Lung microvascular endothelial cell (primary cell): ENCODE measurements at regions not wholly inside any gene's neighbourhood (a gene's known extent, or its start where the extent isn't known, plus 50 kb on each side); places are given as distances from the start of the nearest gene placed in this dataset.

Experiments used
- DNase-seq, 2 donors: peaks; one replicate each; pipeline versions ENCODE4 v3.0.0 to v3.0.0-alpha.2; 2010; ENCODE audit warnings: low read depth in 2 of 2

DNA sequence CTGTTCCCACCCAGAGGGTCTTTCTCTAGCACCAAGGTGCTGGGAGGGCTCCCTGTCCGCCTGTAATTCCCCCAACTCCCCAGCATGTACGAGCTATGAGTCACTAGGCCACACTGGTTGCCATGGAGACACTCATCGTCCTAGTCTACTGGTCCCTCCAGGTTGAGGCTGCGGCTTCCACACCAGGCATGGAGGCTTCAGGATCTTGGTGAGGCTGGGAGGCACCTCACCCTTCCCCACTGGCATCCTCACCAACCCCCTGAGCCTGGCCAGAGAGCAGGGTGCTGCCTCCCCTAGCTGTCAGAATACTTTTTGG is 75.6 kb upstream of the KAZN start:
- no peak for DNase-seq

DNA sequence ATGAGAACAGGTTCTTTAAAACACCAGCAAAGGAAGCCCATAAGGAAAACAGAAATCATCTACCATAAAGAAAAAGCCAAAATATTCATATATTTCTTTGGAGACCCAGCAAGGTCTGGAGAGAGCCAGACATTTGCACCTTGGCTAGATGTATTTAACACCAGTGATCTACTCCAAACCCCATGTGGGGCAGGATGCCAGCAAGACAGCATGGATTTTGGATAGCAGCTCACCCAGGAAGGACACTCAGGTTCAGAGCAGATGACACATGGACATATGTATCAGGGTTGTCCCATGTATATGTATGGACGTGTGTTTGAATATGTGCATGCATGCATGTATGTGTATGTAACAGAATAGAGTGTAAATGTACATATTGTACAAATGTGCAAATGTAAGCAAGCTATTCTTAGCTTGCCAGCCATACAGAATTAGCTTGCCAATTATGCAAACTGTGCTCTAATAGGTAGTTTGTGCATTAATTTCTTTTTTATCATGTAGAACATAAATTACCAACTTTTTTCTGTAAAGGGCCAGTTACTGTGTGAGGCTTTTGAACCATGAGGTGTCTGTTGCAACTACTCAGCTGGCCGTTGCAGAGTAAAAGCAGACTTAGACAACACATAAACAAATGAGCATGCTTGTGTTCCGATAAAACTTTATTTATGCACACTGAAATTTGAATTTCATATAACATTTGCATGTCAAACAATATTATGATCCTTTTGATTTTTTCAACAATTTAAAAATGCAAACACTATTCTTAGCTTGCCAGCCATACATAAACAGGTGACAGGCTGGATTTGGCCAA is 73.5 kb upstream of the KAZN start:
- DNase-seq = no peak

DNA sequence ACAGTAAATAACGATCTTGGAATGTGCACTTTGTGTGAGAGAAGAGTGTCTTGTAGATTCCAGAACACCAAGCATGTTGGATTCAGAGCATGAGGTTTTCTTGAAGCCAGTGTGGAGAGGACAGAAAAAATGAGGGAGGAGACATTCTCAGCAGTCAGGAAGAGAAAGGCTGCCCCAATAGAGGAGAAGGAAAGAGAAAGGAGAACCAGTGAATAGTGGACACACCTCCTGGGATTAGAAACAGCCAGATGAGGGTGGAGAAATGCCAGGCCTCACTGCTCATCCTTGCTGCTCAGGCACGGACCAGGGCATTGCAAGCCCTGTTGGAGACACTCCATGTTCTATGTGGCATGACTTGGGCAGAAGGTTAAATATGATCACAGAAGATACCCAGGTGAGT is 69.0 kb upstream of the KAZN start:
- DNase-seq = no peak

DNA sequence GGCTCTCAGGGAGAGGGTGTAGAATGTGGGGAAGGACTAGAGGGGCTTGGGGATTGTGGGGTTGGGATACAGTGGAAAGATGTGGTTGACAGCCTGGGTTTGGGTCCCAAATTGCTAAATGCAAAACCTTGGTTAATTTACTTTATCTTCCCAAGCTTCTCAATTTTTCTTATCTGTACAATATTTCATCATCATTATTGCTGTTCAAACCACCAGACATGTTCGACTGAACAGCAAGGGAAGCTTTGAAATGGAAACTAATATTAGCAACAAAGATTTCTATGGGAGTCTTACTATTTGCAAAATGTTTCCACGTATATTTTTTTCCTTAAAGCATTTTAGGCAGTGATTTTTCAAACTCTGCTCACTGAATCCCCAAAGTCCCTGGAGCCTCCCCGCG is 67.0 kb upstream of the KAZN start:
- no peak for DNase-seq

DNA sequence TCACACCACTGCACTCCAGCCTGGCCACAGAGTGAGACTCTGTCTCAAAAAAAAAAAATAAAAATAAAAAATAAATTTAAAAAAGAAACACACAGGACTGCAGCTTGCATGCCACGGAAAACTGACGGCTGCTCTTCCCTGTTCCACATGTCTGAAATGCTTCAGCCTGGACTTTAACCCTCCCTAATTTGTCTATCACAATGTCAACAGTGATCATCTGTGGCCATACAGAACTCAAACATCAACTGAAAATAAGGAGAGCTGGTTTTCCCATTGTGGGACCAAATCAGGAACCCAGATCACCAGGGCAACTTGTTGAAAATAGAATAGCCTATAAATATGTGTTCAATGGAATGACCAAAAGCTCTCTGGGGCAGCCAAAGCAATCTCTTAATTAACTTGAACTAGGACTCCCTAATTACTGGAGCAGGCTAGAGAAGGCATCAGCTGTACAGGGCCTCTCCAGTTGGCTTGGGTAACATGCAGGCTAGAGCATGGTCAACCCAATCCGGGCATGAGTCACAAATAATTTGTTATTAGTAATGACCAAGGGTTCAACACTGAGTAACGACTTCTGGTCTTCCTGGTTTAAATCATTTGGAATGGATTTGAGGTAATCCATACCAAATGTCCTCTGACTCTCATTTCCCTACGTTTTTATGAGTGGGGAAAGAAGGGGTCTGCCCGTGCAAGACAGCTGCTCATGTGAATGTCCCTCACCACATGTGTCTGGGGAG is 62.7 kb upstream of the KAZN start:
- DNase-seq = no peak

DNA sequence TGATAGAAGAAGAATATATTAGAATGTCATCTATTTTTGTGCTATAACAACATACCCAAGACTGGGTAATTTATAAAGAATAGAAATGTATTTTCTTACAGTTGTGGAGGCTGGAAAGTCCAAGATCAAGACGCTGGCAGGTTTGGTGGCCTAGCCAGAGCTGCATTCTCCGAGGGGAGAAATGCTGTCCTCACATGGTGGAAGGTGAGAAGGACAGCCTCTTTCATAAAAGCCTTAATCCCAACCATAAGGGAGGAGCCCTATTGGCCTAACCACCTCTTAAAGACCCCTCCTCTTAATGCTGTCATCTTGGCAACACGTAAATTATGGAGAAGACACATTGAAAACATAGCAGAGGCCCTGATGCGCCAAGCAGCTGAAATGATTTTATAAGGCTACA is 60.1 kb upstream of the KAZN start:
- DNase-seq = no peak

DNA sequence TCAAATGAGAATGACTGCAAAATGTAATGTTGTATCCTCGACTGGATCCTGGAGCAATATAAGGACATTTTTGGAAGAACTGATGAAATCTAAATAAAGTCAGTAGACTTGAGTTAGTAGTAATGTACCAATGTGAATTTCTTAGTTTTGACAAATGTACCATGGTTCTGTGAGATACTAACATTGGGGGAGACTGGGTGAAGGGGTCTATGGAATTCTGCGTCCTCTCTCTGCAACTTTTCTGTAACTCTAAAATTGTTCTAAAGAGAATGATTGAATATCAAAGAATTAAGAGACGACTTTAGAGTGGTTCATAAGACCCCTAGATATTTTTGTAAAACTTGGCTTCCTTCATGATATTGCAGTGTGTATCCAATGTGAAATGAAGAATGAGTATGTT is 59.2 kb upstream of the KAZN start:
- no peak for DNase-seq

DNA sequence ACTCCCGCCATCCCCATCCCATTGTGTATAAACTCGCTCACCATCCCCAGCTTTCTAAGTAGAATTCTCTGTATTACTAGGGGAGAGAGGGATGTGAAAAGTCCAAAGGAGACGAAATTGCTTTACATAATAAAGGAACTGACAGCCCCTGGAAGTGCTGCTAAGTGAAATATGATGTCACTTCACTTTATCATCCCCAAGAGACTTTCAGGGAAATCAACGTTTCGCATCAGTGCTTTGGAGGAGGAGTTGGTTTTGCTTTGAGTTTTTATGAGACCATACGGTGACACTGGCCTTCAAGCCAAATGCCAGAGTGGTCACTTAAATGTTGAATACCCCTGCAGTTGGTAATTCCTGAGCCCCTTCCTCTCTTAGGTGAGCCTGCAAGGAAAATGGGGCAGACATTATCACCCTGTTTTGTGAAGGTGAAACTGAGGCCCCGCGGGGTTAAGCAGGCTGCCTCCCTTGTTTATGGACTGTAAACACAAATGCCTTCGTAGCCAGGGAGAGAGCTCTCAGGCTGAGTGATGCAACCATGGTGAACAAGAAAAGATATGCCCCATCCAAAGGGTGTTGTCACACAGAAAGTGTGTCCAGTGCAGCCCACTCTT is 58.4 kb upstream of the KAZN start:
- DNase-seq = no peak

DNA sequence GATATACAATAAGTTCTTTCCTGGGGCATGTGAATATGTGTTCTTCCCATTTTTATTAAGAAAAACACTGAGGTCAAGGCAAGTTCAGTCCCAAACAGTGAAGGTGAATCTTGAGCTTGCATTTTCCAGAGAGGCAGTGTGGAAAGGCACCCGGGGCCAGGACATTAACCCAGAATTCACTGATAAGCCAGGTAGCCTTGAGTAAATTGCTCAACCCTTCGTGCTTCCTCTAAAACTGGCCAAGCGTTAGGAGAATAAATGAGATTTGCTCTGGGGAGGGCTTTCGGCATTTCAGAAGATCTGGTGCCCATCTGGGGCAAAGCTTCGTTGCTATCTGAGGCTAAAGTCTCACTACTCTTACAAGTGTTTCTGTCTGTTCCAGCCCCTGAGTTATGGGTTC is 57.1 kb upstream of the KAZN start:
- DNase-seq = no peak

DNA sequence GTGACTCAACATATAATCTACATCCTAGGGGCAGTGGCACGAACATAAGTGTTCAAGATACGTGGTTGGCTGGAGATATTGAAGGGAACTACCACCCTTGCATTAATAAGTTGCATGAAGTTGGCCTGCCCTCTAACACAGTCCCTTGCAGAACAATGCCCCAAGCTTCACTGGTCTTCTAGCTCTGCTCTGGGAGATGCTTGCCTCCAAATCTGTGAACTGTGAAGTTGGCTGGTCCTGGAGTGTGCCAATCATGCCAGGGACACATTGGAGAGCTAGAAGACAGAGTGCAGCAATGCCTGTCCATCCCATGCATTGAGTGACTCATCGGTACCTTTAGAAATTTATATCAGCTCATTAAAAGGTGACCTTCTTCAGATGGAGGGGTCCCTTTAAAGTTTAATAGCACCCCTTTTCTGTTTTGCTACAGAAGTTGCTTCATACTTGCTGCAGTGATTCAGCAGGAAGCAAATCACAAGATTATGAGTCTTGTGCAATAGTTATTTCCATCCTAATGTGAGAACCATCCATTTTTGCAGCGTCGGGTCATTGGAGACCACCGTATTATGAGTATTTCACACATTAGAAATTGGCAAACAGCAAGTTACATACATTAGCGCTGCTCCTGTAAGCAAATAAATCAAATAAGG is 55.2 kb upstream of the KAZN start:
- DNase-seq = no peak

DNA sequence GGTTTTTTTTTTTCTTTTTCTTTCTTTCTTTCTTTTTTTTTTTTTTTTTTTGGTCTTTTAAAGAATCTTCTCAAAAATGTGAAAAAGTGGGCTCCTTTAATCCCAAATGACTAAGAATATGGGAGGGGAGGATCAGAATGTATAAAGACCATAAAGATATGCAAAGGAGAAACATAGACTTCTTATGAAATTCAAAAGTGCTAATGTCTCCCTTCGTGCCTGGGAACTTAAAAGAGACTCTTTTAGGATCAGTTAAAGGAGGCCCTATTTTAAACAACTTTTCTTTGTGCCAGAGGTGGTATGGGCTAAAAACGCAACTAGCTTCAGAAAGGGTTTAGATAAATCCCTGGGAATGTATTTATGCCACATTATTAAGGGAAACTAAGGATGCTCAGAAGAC is 54.2 kb upstream of the KAZN start:
- no peak for DNase-seq

DNA sequence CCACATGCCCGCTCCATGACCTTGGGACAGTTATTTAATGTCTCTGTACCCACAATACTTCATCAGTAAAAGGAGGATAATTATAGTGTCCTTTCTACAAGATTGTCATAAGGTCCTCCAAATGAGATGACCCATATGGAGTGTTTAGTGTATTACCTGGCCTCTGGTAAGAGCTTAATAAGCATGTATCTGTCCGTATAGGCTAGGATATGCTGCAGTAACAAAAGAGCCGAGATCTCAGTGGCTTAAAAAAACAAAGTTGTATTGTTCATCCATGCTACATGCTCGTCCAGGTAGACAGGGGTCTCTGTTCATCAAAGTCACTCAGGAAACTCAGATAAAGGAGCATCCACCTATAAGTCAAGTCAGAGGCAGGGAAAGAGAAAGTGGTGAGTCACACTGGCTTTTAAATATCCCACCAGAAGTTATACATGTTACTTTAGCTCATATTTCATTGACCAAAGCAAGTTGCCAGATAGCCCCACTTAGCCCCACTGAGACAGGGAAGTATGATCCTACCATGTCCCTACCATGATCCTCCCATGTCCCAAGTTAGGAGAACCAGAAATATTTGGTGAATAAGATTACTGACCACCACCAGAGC is 53.0 kb upstream of the KAZN start:
- no peak for DNase-seq

DNA sequence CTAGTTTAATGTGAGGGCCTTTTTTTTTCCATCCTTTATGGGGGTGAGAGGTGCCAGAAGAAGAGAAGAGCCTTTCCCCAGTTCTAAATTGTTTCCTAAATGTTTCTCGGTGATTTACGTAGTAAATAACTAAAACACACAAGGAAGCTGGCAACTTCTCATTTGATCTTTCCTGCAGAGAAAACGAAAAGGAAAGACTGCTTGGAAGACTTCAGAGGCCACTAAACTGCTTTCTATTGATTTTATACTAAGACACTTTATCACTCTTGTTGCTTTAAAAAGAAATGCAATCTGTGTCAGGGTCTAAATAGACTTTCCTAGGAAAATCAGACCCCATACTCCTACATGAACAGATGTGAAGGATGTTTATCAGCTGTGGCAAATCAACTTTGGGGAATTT is 52.1 kb upstream of the KAZN start:
- DNase-seq = no peak
